CD8-positive, alpha-beta memory T cell (primary cell): ENCODE measurements at regions not wholly inside any gene's neighbourhood (a gene's known extent, or its start where the extent isn't known, plus 50 kb on each side); places are given as distances from the start of the nearest gene placed in this dataset.

Experiments used
- CTCF ChIA-PET: fragments of 350-600 bp; sonication (Branson Sonifier 250); formaldehyde crosslinking; loops from one replicate; lab custom pipeline; 2021; ENCODE audit warnings: antibody characterized with exemption; lab: Charles Lee
- POLR2A ChIA-PET: fragments of 350-600 bp; sonication (Branson Sonifier 250); formaldehyde crosslinking; loops from one replicate; lab custom pipeline; 2021; ENCODE audit warnings: antibody characterized with exemption; lab: Charles Lee
- DNase-seq, 5 donors: peaks; one replicate each; pipeline versions ENCODE4 v3.0.0 to v3.0.0-alpha.2; 2020 to 2022; ENCODE audit warnings: mixed read lengths in 1 of 5
- H3K27ac ChIP-seq: one replicate; pipeline ENCODE4 v1.7.0; 2013; ENCODE audit warnings: low read depth, mild to moderate bottlenecking, low read length, moderate library complexity
- H3K27me3 ChIP-seq: 2 replicates; pipeline ENCODE4 v1.7.0; 2013; ENCODE audit warnings: low read length, mild to moderate bottlenecking; ENCODE audit not compliant: insufficient read depth, poor library complexity, severe bottlenecking
- H3K36me3 ChIP-seq: 2 replicates; pipeline ENCODE4 v1.7.0; 2013; ENCODE audit warnings: mild to moderate bottlenecking, low read length, moderate library complexity; ENCODE audit not compliant: insufficient read depth
- H3K4me1 ChIP-seq: 2 replicates; pipeline ENCODE4 v1.7.0; 2013; ENCODE audit warnings: mild to moderate bottlenecking, low read length, moderate library complexity; ENCODE audit not compliant: insufficient read depth
- H3K4me3 ChIP-seq: 2 replicates; pipeline ENCODE4 v1.7.0; 2013; ENCODE audit warnings: mild to moderate bottlenecking, low read length
- H3K9me3 ChIP-seq: 2 replicates; pipeline ENCODE4 v1.7.0; 2013; ENCODE audit warnings: mild to moderate bottlenecking, low read length
- H3K27ac Mint-ChIP-seq, 8 donors: one replicate each; pipeline ENCODE4 v1.8.0; 2020 to 2021; ENCODE audit warnings: mixed read lengths in 8 of 8, mild to moderate bottlenecking in 6 of 8, inconsistent platforms in 3 of 8, moderate library complexity in 3 of 8
- H3K27me3 Mint-ChIP-seq, 2 donors: one replicate each; pipeline ENCODE4 v1.8.0; 2020 to 2021; ENCODE audit warnings: mixed read lengths in 2 of 2, mild to moderate bottlenecking in 1 of 2, moderate library complexity in 1 of 2
- H3K36me3 Mint-ChIP-seq, 3 donors: one replicate each; pipeline ENCODE4 v1.8.0; 2020 to 2021; ENCODE audit warnings: mixed read lengths in 3 of 3, inconsistent platforms in 1 of 3, mild to moderate bottlenecking in 1 of 3
- H3K4me1 Mint-ChIP-seq, 3 donors: one replicate each; pipeline ENCODE4 v1.8.0; 2020 to 2021; ENCODE audit warnings: mixed read lengths in 3 of 3, inconsistent platforms in 1 of 3, mild to moderate bottlenecking in 1 of 3
- H3K4me3 Mint-ChIP-seq, 7 donors: one replicate each; pipeline ENCODE4 v1.8.0; 2020 to 2021; ENCODE audit warnings: mixed read lengths in 7 of 7, mild to moderate bottlenecking in 6 of 7, moderate library complexity in 4 of 7, inconsistent platforms in 2 of 7
- H3K9me3 Mint-ChIP-seq, 5 donors: one replicate each; pipeline ENCODE4 v1.8.0; 2020 to 2022; ENCODE audit warnings: mixed read lengths in 5 of 5, mild to moderate bottlenecking in 3 of 5, moderate library complexity in 2 of 5, inconsistent platforms in 1 of 5

DNA sequence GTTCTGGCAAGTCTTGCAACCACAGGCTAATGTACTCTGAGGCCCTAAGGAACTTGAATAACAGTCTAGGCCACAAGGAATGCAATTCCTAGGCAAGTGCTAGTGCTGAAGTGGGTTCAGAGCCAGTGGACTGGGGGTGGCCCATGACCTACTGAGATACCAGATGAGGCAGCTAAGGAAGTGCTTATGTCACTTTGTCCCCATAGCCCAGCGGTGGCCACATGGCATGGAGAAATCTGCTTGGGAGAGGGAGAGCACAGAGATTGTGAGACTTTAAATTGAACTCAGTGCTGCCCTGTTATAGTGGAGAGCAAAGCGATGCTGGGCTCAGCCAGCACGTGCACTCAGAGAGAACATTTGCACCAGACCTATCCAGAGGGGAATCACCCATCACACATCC, 629.5 kb downstream of the JRKL start:
- H3K27me3 Mint-ChIP-seq: no peaks in the 10 kb centered on the region
- Histone ChIP-seq H3K27ac (no peak overlapping the region), H3K27me3 (no peaks in the 10 kb centered on the region), H3K4me1 (no peaks in the 10 kb centered on the region), H3K4me3 (no peak overlapping the region), H3K9me3 (no peaks in the 10 kb centered on the region), H3K36me3 (no peaks in the 10 kb centered on the region)
- no peak for DNase-seq
- peaks cover 4 to 37% (median 16%) of the 10 kb centered on the region in 5 donors for H3K9me3 Mint-ChIP-seq
- H3K36me3 Mint-ChIP-seq: no peaks in the 10 kb centered on the region
- H3K4me3 Mint-ChIP-seq: no peak overlapping the region
- ChIA-PET CTCF (no interaction called here), POLR2A (no interaction called here)
- no peaks in the 10 kb centered on the region for H3K4me1 Mint-ChIP-seq
- no peak overlapping the region for H3K27ac Mint-ChIP-seq

DNA sequence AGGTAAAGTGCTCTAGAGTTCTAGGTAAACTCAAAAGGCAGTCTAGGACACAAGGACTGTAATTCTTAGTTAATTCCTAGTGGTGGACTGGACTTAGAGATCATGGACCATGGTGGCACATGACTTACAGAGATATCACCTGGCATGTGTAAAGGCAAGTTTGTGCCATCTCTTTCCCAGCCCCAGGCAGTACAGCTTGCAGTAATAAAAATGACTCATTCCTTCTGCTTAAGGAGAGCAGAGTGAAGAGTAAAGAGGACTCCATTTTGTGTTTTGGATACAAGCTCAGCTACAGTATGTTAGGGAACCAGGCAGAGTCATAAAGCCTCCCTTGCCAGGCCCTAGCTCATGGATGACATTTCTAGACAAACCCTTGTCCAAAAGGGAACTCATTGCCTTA, 629.9 kb downstream of the JRKL start:
- CTCF ChIA-PET: no interaction called here

DNA sequence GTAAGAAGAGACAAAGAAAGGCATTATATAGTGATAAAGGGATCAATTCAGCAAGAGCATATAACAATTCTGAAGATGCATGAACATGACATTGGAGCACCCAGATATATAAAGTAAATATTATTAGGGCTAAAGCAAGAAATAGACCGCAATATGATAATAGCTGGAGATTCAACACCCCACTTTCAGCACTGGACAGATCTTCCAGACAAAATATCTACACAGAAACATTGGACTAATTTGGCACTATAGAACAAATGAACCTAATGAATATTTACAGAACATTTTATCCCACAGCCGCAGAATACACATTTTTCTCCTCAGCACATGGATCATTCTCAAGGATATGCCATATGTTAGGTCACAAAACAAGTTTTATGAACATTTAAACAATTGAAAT, 633.1 kb downstream of the JRKL start:
- peaks cover 3 to 26% (median 18%) of the 10 kb centered on the region in 5 donors for H3K9me3 Mint-ChIP-seq
- no peak overlapping the region for H3K27ac Mint-ChIP-seq
- H3K27me3 ChIP-seq: no peaks in the 10 kb centered on the region
- POLR2A ChIA-PET: no interaction called here
- no peak overlapping the region for H3K27ac ChIP-seq
- DNase-seq: no peak
- no peaks in the 10 kb centered on the region for H3K27me3 Mint-ChIP-seq
- H3K4me3 Mint-ChIP-seq: no peak overlapping the region
- no peaks in the 10 kb centered on the region for H3K4me1 Mint-ChIP-seq
- H3K4me3 ChIP-seq: no peak overlapping the region
- H3K9me3 ChIP-seq: no peaks in the 10 kb centered on the region
- no peaks in the 10 kb centered on the region for H3K36me3 ChIP-seq
- H3K4me1 ChIP-seq: no peaks in the 10 kb centered on the region
- CTCF ChIA-PET: no interaction called here
- H3K36me3 Mint-ChIP-seq: no peaks in the 10 kb centered on the region

More for the DNA sequence above, 629.9 kb downstream of the JRKL start:
- Histone ChIP-seq H3K4me1 (no peaks in the 10 kb centered on the region), H3K36me3 (no peaks in the 10 kb centered on the region), H3K27me3 (no peaks in the 10 kb centered on the region), H3K4me3 (no peak overlapping the region), H3K9me3 (no peaks in the 10 kb centered on the region), H3K27ac (no peak overlapping the region)
- no peak overlapping the region for H3K27ac Mint-ChIP-seq
- peaks cover 3 to 32% (median 13%) of the 10 kb centered on the region in 5 donors for H3K9me3 Mint-ChIP-seq
- no peaks in the 10 kb centered on the region for H3K4me1 Mint-ChIP-seq
- POLR2A ChIA-PET: no interaction called here
- H3K36me3 Mint-ChIP-seq: no peaks in the 10 kb centered on the region
- DNase-seq: no peak
- H3K4me3 Mint-ChIP-seq: no peak overlapping the region
- H3K27me3 Mint-ChIP-seq: no peaks in the 10 kb centered on the region

DNA sequence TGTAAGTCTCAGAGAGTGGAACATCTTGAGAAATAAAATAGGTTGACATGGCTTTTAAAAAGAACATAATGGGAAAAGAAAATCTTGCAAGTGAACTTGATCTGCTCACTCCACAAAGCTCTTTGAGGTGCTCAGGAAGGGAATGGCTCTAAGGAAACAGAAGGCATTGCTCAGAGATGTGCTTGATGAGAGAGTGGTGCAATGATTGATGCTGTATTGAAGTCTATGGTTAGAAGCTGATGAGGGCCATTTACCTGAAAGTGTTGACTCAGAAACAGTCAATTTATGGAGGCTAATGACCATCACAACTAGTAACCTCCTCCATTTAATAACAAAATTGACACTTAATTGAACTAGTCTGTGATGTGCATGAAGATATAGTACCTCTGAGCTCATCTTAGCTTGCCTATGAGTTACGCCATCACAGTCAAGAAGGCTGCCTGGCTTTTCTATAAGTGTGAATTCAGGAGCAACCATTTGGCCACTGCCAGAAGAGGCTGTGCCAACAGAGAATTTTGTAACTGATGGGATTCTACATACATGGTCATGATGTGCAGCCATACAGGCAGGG, 639.1 kb downstream of the JRKL start:
- Histone ChIP-seq H3K27ac (no peak overlapping the region), H3K4me1 (no peaks in the 10 kb centered on the region), H3K4me3 (no peak overlapping the region), H3K27me3 (no peaks in the 10 kb centered on the region), H3K9me3 (no peaks in the 10 kb centered on the region), H3K36me3 (no peaks in the 10 kb centered on the region)
- Mint-ChIP-seq H3K9me3 (peaks cover 3 to 30% (median 11%) of the 10 kb centered on the region in 5 donors), H3K27ac (no peak overlapping the region), H3K27me3 (no peaks in the 10 kb centered on the region), H3K4me1 (no peaks in the 10 kb centered on the region), H3K36me3 (no peaks in the 10 kb centered on the region), H3K4me3 (no peak overlapping the region)
- DNase-seq: no peak
- CTCF ChIA-PET: no interaction called here
- POLR2A ChIA-PET: no interaction called here

DNA sequence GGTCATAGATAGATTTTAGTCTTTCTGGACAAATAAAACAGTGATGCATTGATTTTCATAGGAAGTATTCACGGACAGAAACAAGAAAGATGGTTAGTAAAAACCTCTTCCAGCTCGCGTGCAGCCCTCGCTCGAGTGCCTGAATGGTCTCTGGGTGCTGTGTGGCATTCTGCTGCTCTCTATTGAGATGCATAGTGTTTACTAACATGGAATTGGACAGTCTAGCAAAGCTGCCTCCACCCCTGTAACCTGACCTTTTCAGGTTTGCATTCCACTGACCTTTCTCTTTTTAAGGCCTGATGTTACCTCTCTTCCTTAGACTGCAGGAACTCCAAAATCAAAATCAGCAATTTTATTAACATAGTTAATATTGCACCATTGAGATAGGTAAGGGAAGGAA, 643.4 kb downstream of the JRKL start:
- Mint-ChIP-seq H3K27me3 (no peaks in the 10 kb centered on the region), H3K9me3 (peaks cover 3 to 13% (median 5%) of the 10 kb centered on the region in 5 donors), H3K36me3 (no peaks in the 10 kb centered on the region), H3K4me3 (no peak overlapping the region), H3K27ac (no peak overlapping the region), H3K4me1 (no peaks in the 10 kb centered on the region)
- no peaks in the 10 kb centered on the region for H3K9me3 ChIP-seq
- H3K4me3 ChIP-seq: no peak overlapping the region
- H3K27me3 ChIP-seq: no peaks in the 10 kb centered on the region
- no peak overlapping the region for H3K27ac ChIP-seq
- DNase-seq: no peak
- H3K36me3 ChIP-seq: no peaks in the 10 kb centered on the region
- H3K4me1 ChIP-seq: no peaks in the 10 kb centered on the region
- CTCF ChIA-PET: no interaction called here
- POLR2A ChIA-PET: no interaction called here

DNA sequence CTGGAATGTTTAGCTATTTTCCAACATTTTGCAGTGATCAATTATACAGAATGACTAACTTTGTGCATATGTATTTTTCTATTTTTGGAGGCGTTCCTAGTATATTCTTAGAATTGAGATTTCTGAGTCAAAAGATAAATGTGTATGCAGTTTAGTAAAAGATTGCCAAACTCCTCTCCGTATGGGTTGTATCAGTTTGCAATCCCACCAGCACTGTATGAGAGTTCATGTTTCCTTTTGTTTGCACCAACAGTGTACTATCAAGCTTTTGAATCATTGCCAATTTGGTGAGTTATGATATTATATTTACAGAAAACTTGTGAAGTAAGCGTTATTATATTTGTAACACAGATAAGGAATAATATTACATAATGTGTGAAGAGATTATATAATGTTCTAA, 658.7 kb downstream of the JRKL start:
- H3K36me3 Mint-ChIP-seq: no peaks in the 10 kb centered on the region
- peaks cover 2 to 34% (median 7%) of the 10 kb centered on the region in 5 donors for H3K9me3 Mint-ChIP-seq
- H3K27me3 Mint-ChIP-seq: peaks cover 0 to 3% of the 10 kb centered on the region in 2 donors
- no peak overlapping the region for H3K4me3 Mint-ChIP-seq
- DNase-seq: no peak
- no peaks in the 10 kb centered on the region for H3K9me3 ChIP-seq
- H3K4me3 ChIP-seq: no peak overlapping the region
- CTCF ChIA-PET: no interaction called here
- no peaks in the 10 kb centered on the region for H3K4me1 ChIP-seq
- no peaks in the 10 kb centered on the region for H3K27me3 ChIP-seq
- POLR2A ChIA-PET: no interaction called here
- H3K27ac ChIP-seq: no peak overlapping the region
- H3K27ac Mint-ChIP-seq: no peak overlapping the region
- H3K4me1 Mint-ChIP-seq: no peaks in the 10 kb centered on the region
- H3K36me3 ChIP-seq: no peaks in the 10 kb centered on the region

DNA sequence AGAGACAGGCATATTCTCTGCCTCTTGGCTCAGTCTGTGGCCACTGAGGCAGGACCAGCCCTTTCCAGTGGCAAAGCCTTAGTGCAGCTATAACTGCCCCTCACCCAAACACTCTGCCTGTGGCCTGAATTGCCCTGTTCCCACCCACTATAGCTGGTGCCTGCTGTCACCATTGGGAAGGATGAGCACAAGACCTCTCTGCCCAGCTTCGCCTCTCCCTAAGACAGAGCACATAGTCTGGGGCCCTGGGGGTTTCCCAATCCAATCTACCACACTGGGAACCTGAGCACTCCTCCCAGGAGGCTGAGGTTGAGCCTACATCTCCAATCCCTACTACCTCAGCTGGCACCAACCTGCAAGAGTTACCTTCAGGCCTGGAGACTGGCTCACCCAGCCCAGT, 670.4 kb downstream of the JRKL start:
- Histone ChIP-seq H3K9me3 (no peaks in the 10 kb centered on the region), H3K27me3 (no peaks in the 10 kb centered on the region), H3K4me1 (no peaks in the 10 kb centered on the region), H3K4me3 (no peak overlapping the region), H3K36me3 (no peaks in the 10 kb centered on the region), H3K27ac (no peak overlapping the region)
- DNase-seq: no peak
- no peaks in the 10 kb centered on the region for H3K4me1 Mint-ChIP-seq
- H3K36me3 Mint-ChIP-seq: no peaks in the 10 kb centered on the region
- H3K9me3 Mint-ChIP-seq: peaks cover 9 to 34% (median 10%) of the 10 kb centered on the region in 5 donors
- no peak overlapping the region for H3K4me3 Mint-ChIP-seq
- ChIA-PET POLR2A (no interaction called here), CTCF (no interaction called here)
- no peaks in the 10 kb centered on the region for H3K27me3 Mint-ChIP-seq
- H3K27ac Mint-ChIP-seq: no peak overlapping the region

DNA sequence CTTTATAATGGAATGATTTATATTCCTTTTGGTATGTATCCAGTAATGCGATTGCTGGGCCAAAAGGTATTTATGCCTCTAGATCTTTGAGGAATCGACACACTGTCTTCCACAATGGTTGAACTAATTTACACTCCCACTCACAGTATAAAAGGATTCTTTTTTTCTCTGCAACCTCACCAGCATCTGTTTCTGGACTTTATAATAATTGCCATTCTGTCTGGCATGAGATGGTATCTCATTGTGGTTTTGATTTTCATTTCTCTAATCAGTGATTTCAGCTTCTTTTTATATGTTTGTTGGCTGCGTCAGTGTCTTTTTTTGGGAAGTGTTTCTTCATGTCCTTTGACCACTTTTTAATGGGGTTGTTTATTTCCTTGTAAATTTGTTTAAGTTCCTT, 679.3 kb downstream of the JRKL start:
- Histone ChIP-seq H3K27me3 (no peaks in the 10 kb centered on the region), H3K27ac (no peak overlapping the region), H3K36me3 (no peaks in the 10 kb centered on the region), H3K4me1 (no peaks in the 10 kb centered on the region), H3K9me3 (peaks cover 4% of the 10 kb centered on the region), H3K4me3 (no peak overlapping the region)
- H3K4me1 Mint-ChIP-seq: no peaks in the 10 kb centered on the region
- POLR2A ChIA-PET: no interaction called here
- H3K4me3 Mint-ChIP-seq: no peak overlapping the region
- CTCF ChIA-PET: no interaction called here
- H3K27me3 Mint-ChIP-seq: no peaks in the 10 kb centered on the region
- DNase-seq: no peak
- no peaks in the 10 kb centered on the region for H3K36me3 Mint-ChIP-seq
- no peak overlapping the region for H3K27ac Mint-ChIP-seq
- peaks cover 27 to 54% (median 32%) of the 10 kb centered on the region in 5 donors for H3K9me3 Mint-ChIP-seq

DNA sequence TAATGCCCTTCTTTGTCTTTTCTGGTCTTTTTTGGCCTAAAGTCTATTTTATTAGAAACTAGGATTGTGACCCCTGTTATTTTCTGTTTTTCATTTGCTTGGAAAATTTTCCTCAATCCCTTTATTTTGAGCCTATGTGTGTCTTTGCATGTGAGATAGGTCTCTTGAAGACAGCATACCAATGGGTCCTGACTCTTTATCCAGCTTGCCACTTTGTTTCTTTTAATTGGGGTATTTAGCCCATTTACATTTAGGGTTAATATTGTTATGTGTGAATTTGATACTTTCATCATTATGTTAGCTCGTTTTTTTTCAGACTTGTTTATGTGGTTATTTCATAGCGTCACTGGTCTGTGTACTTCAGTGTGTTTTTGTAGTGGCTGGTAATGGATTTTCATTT, 682.6 kb downstream of the JRKL start:
- no peaks in the 10 kb centered on the region for H3K36me3 ChIP-seq
- no peaks in the 10 kb centered on the region for H3K27me3 ChIP-seq
- DNase-seq: no peak
- H3K9me3 Mint-ChIP-seq: peaks cover 22 to 39% (median 32%) of the 10 kb centered on the region in 5 donors
- no peak overlapping the region for H3K4me3 Mint-ChIP-seq
- H3K36me3 Mint-ChIP-seq: no peaks in the 10 kb centered on the region
- H3K4me1 Mint-ChIP-seq: no peaks in the 10 kb centered on the region
- H3K27ac ChIP-seq: no peak overlapping the region
- H3K4me1 ChIP-seq: no peaks in the 10 kb centered on the region
- no peaks in the 10 kb centered on the region for H3K27me3 Mint-ChIP-seq
- ChIA-PET CTCF (no interaction called here), POLR2A (no interaction called here)
- no peak overlapping the region for H3K4me3 ChIP-seq
- H3K27ac Mint-ChIP-seq: no peak overlapping the region
- peaks cover 4% of the 10 kb centered on the region for H3K9me3 ChIP-seq
